ENCODE measurements at regions not wholly inside any gene's neighbourhood (a gene's known extent, or its start where the extent isn't known, plus 50 kb on each side); places are given as distances from the start of the nearest gene placed in this dataset.
A peak's percentile ranks its signal among the peaks of the same experiment; 100 is the strongest.
"Not testable (repeated sequence)": the region's sequence is repeated elsewhere in the genome, so short reads cannot be mapped to it uniquely, and the experiment has no call there.

DNA sequence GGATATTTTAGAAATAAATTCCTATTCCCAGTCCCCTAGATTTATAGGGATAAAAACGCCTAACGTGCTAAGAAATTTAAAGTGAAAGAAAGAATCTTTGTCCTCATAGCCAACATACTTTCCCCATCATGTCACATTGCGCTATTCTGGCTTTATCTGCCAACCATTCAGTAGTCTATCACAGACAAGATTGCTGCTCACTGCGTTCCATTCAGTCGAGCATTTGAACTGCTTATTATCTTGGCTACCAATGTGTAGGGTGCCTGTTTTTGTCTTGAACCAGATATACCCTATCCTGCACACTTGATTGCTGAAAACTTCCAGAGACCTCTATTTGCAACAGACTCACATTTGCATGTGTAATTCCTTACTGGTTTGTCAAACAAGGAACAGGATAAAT, 751.5 kb downstream of the EPHA7 start:
- intact Hi-C loops (cut with DNase I; ENCODE audit: low total_unique reads) = no loop called here
- peaks cover 0 to 2% of the 10 kb centered on the region in 2 donors for H3K9me3 ChIP-seq
- H3K4me3 ChIP-seq = no peak overlapping the region
- H3K36me3 ChIP-seq = no peaks in the 10 kb centered on the region
- TF ChIP-seq POLR2AphosphoS5 (IDR thresholded peaks at IDR 0.05) (no peak), POLR2A (IDR thresholded peaks at IDR 0.05) (no peak)
- TF ChIP-seq, protein P1, sequence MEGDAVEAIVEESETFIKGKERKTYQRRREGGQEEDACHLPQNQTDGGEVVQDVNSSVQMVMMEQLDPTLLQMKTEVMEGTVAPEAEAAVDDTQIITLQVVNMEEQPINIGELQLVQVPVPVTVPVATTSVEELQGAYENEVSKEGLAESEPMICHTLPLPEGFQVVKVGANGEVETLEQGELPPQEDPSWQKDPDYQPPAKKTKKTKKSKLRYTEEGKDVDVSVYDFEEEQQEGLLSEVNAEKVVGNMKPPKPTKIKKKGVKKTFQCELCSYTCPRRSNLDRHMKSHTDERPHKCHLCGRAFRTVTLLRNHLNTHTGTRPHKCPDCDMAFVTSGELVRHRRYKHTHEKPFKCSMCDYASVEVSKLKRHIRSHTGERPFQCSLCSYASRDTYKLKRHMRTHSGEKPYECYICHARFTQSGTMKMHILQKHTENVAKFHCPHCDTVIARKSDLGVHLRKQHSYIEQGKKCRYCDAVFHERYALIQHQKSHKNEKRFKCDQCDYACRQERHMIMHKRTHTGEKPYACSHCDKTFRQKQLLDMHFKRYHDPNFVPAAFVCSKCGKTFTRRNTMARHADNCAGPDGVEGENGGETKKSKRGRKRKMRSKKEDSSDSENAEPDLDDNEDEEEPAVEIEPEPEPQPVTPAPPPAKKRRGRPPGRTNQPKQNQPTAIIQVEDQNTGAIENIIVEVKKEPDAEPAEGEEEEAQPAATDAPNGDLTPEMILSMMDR (IDR thresholded peaks at IDR 0.05) = no peak
- no peak for DNase-seq (ENCODE audit: low spot score in 2 of 2)
- no peak overlapping the region for H3K27ac ChIP-seq
- no peaks in the 10 kb centered on the region for H3K27me3 ChIP-seq
- H3K4me1 ChIP-seq = no peaks in the 10 kb centered on the region

DNA sequence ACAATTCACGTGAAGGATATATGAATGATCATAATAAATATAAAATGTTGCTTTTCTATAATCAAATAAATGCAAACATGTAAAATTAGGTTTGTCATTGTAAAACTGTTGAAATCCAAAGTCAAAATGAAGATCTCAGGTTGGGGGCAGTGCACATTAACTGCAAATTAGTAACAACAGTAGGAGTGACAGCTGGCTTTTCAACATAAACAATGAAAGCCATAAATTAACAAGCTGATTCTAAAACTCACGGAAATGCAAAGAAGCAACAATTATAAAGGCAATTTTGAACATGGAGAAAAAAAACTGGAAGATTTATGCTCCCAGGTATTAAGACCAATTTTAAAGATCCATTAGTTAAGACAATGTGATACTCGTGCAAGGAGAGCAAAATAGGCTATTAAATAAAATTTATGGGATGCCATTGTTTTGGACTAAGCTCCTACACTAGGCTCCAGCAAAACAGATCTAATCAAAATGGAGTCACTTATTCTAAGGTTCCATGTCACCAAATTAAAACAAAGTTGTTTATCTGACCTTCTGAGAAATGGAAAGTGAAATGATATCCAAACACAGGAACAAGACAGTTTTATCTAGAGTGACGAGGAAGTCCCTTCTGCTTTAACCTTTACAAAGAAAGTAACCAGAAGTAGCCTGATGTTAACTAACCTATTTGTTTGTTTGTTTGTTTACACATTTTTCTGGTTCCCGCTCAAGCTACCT, 770.8 kb downstream of the EPHA7 start:
- intact Hi-C loops (cut with DNase I; ENCODE audit: low total_unique reads) = no loop called here
- no peak for DNase-seq (ENCODE audit: low spot score in 2 of 2)
- no peaks in the 10 kb centered on the region for H3K27me3 ChIP-seq
- no peaks in the 10 kb centered on the region for H3K9me3 ChIP-seq
- TF ChIP-seq, protein P1 (IDR thresholded peaks at IDR 0.05) = no peak
- TF ChIP-seq POLR2A (IDR thresholded peaks at IDR 0.05) (no peak), POLR2AphosphoS5 (IDR thresholded peaks at IDR 0.05) (no peak)
- H3K36me3 ChIP-seq = no peaks in the 10 kb centered on the region
- no peaks in the 10 kb centered on the region for H3K4me1 ChIP-seq
- no peak overlapping the region for H3K27ac ChIP-seq
- H3K4me3 ChIP-seq = no peak overlapping the region

DNA sequence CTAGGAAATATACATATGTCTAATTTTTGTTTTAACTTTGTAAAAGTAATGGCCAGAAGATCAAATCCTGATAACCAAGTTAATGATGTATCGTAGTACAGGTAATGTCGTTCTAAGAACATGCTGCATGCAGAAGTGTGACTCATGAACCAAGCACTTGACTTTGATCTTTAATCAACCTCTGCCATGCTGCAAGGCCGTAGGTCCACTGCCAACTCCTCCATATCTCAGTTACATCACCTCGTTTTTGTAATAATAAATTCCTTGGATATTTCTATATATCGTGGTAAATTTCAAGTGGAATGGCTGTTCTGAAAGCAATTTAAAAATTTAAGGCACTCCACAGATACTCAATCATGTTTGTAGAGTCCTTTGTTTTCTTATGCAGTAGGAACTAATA, 771.7 kb downstream of the EPHA7 start:
- Histone ChIP-seq H3K9me3 (no peaks in the 10 kb centered on the region), H3K4me1 (no peaks in the 10 kb centered on the region), H3K27ac (no peak overlapping the region), H3K27me3 (no peaks in the 10 kb centered on the region), H3K4me3 (no peak overlapping the region), H3K36me3 (no peaks in the 10 kb centered on the region)
- no peak for TF ChIP-seq POLR2AphosphoS5 (IDR thresholded peaks at IDR 0.05)
- TF ChIP-seq, protein P1 (IDR thresholded peaks at IDR 0.05) = no peak
- TF ChIP-seq POLR2A (IDR thresholded peaks at IDR 0.05) = no peak
- intact Hi-C loops (cut with DNase I; ENCODE audit: low total_unique reads) = no loop called here
- DNase-seq (ENCODE audit: low spot score in 2 of 2) = no peak

DNA sequence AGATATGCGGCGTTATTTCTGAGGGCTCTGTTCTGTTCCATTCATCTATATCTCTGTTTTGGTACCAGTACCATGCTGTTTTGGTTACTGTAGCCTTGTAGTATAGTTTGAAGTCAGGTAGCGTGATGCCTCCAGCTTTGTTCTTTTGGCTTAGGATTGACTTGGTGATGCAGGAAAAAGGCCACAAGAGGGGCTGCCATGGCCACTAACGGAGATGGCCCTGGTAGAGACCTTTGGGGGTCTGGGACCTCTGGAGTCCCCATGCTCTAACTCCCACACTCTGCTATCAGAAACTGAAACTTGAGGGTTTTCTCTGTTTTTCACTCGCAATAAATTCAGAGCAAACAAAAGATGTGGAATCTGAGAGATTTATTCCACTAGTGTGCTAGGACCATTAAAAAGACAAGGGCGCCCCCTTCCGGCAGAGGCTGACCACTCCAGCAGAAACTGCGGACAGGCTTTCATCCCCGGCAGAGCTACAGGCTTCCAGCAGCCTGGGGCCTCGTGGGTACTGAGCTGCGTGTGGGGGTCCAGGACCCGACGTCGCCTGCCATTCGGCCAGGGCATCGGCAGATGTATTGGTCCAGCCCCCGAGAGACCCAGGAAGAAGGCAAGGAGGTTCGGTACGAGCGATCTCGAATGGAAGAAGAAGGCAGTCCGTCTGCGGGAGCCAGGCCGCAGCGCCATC, 775.1 kb downstream of the EPHA7 start:
- H3K4me3 ChIP-seq; H3K27me3 ChIP-seq; H3K27ac ChIP-seq; H3K4me1 ChIP-seq; H3K9me3 ChIP-seq; intact Hi-C loops (cut with DNase I; ENCODE audit: low total_unique reads); H3K36me3 ChIP-seq: not testable (repeated sequence)
- DNase-seq (ENCODE audit: low spot score in 2 of 2) = peak in 1 of 2 donors; percentile 54

DNA sequence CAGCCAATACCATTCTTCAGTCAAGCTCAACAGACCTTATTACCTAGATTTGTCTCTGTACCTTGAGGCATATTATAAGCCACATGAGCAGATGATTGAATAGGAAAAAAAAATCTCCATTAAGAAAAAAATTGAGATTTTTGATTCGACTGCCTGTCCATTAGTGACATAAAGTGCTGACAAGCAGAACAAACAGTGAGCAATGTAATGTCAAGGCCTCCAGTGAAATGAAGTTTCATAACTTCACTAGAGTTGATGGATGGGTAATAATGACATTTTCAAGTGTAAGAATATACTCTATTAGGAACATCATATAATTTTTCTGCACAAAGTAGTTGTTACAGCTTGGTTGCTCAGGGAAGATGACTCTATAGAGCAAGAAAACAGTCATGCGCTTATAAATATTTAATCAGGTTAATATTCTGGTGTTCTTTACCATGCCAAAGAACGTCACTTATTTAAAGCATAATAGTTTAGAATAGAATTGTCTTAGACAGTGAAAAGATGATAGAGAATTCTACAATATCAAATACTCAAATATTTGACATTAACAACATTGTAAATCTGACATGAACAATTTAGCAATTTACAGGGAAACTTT, 783.7 kb downstream of the EPHA7 start:
- no peak overlapping the region for H3K27ac ChIP-seq
- no peak for DNase-seq (ENCODE audit: low spot score in 2 of 2)
- TF ChIP-seq POLR2AphosphoS5 (IDR thresholded peaks at IDR 0.05) (no peak), POLR2A (IDR thresholded peaks at IDR 0.05) (no peak)
- TF ChIP-seq, protein P1 (IDR thresholded peaks at IDR 0.05) = no peak
- H3K36me3 ChIP-seq = no peaks in the 10 kb centered on the region
- H3K27me3 ChIP-seq = no peaks in the 10 kb centered on the region
- intact Hi-C loops (cut with DNase I; ENCODE audit: low total_unique reads) = no loop called here
- no peaks in the 10 kb centered on the region for H3K4me1 ChIP-seq
- no peak overlapping the region for H3K4me3 ChIP-seq
- H3K9me3 ChIP-seq = no peaks in the 10 kb centered on the region

Measured in breast epithelium (tissue), 4 donors.